Heart left ventricle (tissue), 13 donors: ENCODE measurements at regions not wholly inside any gene's neighbourhood (a gene's known extent, or its start where the extent isn't known, plus 50 kb on each side); places are given as distances from the start of the nearest gene placed in this dataset.

Experiments
- CTCF ChIP-seq, 12 donors: fragments of 200-600 bp; sonication (generic) in 4 of 12; IDR thresholded peaks; one replicate each; pipeline versions ENCODE4 v1.5.0 to v1.8.0; 2018 to 2022; ENCODE audit warnings: antibody characterized with exemption in 12 of 12, mild to moderate bottlenecking in 5 of 12
- POLR2A ChIP-seq, 2 donors: fragments of 450-650 bp; IDR thresholded peaks; one replicate each; pipeline ENCODE4 v1.6.1; 2017; ENCODE audit warnings: antibody characterized with exemption in 2 of 2, mild to moderate bottlenecking in 2 of 2, moderate library complexity in 2 of 2
- donor health status: ischemic (EF 13 %, LVEDD 7.1; RV severe dilation, severe dysfunction).
- donor health status: DM: no; HTN: yes; CAD: no.
- donor health status: DM: no; HTN: no; CAD: no.
- donor health status: ischemic (EF 25% LVEDD 6.9; RV normal size, moderate dysfunction).
- donor health status: ischemic (EF 25% LVEDD 5.7; RV mildly dilated, moderate dysfunction).
- donor health status: ischemic (EF 35%, LVEDD 5.7; RV mildly dilated, moderate dysfunction).
- donor health status: nonischemic (EF 11% LVEDD 7.7; RV severe dilation, severe dysfunction).
- donor health status: DM: yes; HTN: yes; CAD: no.
- donor health status: PGD.
- donor health status: ischemic (EF 29% LVEDD 5.4; RV normal size, mild dysfunction).
- donor health status: nonischemic (EF 23%, LVEDD 6.1; RV moderate dilation, normal function).

DNA sequence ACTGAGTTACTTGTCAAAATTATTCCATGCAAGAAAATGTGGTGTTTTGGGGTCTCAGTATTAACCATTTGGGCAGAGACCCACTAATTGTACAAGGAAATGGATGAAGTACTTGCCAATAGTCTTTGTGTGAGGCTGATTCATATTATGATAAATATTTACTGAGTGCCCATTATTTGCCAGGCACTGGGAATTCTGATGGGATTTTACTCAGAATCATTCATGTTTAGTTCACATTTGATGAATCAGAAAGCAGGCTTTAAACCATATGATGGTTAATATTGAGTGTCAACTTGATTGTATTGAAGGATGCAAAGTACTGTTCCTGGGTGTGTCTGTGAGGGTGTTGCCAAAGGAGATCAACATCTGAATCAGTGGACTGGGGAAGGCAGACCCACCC is 66.2 kb upstream of the SOX21 start:
- TF ChIP-seq CTCF (IDR thresholded peaks at IDR 0.05) (no peak), POLR2A (IDR thresholded peaks at IDR 0.05) (no peak)
